EH (cell line): ENCODE measurements at regions not wholly inside any gene's neighbourhood (a gene's known extent, or its start where the extent isn't known, plus 50 kb on each side); places are given as distances from the start of the nearest gene placed in this dataset.

Experiments used
- DNase-seq: peaks from one replicate; pipeline ENCODE4 v3.0.0-alpha.2; 2015; ENCODE audit warnings: low read depth

DNA sequence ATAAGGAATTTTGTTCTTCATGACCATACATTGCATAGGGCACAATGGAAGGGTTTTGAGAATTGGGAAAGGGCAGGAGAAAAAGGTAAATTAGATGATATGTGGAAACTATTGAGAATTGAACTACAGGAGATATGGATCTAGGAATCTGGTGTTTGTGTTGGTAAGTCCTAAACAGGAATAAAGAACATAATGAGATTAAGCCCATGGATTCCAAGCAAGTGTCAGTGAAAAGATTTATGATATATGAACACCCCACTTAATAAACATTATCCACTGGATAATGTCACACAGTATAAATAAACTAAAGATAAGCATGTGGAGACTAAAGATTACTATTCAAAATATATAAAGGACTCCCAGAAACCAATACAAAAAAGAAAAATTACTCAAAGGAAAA lies 98.2 kb downstream of the TNFSF18 start:
- DNase-seq = no peak

DNA sequence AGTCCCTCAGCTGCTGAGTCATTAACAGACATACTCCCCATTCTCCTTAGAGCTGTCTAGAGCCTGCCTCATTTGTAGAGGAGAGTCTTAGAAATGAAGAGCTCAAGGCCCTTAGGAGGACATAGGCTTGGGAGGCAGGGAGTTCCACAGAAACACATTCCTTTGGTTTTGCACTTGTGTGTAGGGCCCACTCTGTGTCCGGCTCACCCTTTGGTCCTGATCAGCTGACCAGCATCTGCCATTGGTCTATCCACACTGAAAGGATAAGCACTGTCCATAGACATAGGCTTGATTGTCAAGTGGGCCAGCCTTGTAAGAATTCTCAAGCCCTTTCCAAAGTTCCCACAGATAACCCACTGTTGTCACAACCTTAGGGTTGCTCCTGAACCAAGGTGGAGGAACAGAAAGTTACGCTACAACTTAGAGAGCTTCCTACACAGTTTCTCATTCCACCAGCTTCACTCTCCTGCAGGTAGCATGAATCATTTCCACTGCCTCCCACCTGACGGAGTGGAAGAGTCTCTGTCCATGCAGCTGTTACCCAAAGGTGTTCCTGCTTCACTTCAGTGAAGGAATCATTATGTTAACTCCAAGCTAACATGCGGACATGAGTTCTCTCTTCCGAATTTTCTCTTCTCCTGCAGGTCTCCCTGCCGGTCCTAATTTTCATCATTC lies 96.1 kb downstream of the TNFSF18 start:
- DNase-seq = no peak

DNA sequence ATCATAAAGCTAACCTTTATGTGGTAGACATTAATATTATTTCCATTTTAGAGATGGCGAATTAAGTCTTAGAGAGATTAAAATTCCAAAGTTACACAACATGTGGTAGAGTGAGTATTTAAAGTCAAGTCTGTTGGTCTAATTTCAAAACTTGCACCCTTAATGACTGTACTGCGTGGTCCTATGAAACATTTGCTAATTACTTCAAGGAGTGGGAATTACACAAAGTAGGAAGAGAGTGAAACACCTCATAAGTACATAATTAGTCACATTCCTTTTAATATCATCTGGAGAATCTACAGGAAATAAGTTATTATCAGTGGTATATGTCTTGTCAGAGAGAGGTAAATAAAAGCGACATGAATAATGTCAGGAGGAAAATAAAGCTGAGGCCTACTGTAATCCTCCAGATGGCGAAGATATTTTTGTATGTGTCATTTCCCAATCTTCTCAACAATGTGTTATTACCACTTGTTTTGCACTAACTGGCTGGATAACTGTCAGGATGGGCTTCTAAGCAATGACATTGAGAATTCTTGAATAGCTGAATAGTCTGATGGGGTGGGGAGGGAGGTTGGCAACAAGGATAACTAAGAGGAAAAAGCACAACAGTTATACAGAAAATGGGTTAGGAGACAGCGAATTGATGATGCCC lies 95.5 kb downstream of the TNFSF18 start:
- peak; percentile 98 for DNase-seq

DNA sequence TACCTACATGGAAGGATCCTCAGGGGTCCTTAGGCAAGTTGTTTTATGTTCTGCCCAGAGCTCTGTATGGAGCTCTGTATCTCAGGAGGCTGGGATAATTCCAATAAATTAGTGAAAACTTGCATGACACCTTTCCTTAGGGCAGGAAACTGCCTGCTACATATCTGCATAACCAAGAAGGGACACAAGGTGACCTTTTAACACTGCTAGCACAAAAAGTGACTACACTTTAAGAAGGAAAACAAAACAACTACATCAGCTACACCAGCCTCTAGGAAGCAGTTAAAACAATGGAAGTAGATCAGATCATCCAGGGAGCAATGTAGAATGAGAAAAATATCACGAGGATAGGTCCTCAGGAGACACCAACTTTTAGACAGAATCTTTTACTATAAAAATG lies 93.9 kb downstream of the TNFSF18 start:
- DNase-seq = no peak

DNA sequence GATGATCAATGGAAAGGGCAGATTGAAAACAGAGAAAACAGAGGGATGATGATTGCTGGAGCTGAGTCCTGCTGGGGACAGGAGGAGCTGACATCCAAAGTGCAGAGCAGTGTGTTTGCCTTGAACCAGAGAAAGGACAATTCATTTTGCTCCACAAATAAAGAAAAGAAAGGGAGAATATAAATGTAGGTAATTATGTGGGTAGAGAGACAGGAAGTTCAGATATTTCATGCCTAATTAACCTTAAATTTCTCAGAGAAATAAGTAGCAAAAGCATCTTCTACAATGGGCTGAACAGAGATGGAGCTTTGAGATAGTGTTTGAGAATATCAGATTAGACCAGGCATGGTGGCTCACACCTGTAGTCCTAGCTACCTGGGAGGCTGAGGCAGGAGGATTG lies 93.2 kb downstream of the TNFSF18 start:
- no peak for DNase-seq

DNA sequence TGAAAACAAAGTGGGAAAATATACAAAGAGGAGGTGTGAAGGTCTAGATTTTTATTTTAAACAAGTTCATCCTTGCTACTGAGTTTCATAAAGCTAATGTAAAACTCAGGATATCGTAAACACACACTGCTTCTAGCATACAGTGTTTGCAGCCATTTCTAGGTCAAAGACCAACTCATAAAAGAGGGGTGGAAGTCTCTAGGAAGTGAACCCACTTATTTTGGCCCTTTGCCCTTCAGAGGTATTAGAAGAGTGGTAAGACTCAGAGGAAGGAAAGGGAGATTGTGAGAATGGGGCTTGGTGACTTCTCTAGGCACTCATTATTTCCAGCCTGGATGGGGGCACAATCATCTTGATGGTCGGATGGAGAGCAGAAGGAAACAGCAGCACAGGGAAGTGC lies 91.2 kb downstream of the TNFSF18 start:
- DNase-seq = no peak

DNA sequence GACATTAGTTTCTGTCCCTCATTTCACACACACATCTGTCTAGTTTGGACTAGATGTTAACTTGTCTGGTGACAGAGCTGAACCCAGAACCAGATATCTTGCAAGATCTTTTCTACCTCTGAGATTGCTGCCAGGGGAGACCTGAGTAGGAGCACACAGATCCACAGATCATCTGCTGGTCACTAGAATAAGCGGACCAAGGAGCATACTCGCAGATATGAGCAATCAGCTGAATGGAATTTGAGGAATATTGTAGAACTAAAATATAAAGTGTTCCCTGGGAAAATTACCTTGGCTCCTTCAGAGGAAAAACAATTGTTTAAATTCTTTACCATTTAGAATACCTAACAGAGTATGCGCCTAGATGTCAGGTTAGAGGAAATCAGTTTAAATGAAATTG lies 90.7 kb downstream of the TNFSF18 start:
- peak; percentile 91 for DNase-seq

DNA sequence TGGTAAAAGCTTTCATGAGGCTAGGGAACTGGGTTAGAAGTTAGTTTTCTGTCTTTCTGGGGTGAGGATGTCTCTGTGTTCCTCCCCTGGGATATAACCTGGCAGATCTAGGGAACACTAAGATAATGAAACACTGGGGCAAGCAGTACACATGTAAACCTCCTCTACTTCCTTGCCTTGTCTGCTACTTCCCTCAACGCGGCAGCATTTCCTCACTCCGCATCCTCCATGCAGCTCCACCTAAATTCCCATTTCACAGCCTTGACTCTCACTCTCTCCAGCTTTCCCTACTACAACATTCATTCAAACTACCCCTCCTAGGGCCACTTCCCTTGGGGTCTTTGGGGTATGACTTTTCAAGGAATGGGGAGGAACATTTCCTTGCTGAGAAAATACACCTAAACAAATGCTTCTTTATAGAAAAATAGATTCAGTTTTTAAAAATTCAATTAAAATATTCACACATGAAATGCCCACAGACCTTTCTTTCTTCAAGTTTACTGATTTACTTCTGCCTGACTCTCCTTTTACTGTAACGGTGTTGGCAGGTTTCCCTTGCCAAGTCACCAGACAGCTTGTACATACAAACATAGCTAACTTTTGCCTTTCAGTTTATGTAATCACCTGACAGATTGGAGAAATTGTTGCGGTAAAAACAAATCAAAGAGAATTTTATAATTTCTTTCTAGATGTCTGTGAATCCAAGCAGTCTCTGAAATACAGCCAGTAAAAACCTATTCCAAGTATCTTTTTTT lies 90.1 kb downstream of the TNFSF18 start:
- peak; percentile 59 for DNase-seq

DNA sequence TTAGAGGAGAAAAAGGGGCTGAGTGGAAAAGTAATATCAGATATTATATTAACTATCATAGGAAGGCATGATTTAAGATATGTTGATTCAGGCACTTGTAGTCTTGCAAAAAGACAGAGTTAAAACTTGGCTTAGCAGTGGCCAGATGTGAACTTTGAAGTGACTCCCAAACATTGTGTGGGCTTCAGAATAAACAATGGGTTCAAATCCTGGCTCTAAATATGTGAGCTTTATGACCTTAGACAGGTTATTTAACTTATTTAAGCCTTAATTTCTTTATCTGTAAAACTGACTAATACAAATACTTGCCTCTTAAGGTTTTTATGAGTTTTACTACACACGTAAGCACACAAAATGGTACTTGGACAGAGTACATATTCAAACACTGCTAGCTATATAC lies 85.9 kb downstream of the TNFSF18 start:
- no peak for DNase-seq

DNA sequence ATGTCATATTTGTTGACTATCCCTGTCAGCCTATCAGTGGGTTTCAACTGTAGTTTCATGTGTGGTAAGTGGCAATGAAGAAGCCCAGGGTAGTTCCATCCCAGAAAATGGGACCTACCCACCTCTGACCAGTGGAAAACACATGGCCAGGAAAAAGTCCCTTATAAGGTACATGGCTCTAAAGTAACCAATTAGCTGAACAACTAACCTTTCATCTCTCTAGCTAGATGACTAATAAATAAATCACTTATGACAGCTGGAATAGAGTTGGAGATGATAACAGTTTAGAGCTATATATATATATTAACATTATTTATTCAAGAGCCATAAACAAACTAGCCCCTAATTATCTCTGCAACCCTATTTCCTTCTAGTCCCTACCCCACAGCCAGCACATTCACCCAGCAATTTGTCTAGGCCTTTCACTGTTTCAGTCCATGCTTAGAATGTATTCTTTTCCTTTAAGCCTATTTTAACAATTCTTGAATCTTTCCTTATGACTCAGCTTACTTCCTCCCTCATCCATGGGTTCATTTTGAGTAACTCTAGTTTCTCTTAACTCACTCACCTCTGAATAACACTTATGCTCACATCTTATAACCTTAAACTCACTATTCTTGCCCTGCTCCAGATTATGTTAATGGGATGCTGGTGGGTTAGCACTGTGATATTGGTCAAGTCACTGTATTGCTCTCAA lies 83.7 kb downstream of the TNFSF18 start:
- peak; percentile 70 for DNase-seq

DNA sequence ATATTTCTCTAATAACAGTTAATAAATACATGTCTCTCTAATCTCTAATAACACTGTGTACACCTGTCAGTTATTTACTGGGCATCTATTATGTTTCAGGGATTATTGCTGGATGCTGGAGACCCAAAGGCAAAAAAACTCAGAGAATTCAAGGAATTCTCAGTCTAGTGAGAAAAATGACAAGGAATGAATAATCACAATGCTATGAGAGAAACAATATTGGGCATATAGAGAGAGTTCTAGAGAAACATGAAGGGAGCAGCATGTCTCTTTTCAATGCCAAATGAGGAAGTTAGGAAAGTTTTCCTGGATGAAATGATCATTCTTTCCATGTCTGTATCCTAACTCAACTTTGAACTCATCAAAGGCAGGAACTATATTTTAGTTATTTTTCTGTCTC lies 82.8 kb downstream of the TNFSF18 start:
- peak; percentile 80 for DNase-seq

DNA sequence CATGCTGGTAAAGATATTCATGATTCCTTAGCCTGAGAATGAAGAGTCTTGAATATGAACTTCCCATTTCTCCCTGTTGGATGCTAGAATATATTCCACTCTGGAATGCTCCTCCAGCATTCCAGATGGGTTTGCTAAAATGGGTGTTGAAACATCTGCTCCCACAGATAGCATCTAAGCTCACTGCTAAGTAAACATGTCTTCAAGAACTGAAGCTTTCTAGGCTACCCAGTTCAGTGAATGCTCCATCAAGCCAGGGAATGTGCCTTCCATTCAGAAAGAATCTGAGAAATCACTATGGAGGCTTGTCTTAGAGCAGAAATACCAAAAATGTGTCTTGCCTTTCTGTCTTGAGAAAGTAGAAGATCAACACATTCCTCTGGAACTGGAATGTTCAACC lies 81.1 kb downstream of the TNFSF18 start:
- peak; percentile 99 for DNase-seq

DNA sequence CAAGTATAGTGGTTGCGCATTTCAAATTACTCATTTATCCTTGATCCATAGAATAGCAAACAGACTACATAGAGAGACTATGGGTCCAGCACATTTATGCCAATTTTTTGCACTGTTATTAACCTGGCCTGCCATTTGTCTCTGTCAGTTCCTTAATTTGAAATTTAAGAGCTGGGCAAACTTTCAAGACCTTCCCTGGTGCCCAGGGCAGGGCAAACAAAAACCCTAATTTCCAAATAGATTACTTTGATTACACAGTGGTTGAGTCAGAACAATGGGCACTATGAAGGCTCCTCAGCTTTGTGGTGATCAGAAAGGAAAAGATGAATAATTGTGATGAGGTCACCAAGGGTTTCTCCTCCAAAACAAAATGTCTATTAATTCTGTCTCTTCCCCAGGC lies 80.6 kb downstream of the TNFSF18 start:
- DNase-seq = peak; percentile 74

DNA sequence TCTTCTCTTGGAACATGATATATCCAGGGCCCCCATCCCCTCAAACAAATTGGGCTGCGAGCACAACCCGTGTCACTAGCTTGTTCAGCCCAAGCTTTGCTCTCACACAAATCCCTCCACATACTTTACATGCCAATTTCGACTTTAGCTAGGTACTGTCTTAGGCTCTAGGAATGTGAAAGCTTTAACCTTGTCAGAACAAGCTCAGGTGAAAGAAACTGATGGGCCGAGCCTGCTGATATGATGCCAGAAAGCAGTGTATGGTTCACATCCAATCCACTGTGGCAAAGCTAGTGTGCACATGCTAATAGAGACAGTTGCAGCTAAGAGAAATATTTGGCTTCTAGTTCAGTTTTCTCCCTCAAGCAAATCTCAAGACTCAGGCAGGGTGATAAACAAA lies 79.5 kb downstream of the TNFSF18 start:
- peak; percentile 53 for DNase-seq

DNA sequence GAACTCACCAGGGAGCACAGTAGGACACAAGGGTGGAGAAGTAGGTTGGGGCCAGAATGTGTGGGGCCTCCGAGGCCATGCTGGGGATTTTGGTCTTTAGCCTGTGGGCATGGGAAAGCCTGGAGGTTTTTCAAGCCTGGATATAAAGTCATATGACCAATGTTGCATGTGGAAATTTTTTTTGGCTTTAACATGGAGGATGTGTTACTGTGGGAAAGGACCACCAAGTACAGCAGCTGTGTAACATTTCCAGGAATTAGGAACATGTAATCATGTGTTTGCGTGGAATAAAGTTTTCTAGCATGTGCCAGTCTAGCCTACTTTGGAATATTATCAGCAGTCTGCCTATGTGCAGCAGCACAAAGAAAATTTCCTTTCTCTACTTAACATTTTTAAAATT lies 78.5 kb downstream of the TNFSF18 start:
- no peak for DNase-seq

DNA sequence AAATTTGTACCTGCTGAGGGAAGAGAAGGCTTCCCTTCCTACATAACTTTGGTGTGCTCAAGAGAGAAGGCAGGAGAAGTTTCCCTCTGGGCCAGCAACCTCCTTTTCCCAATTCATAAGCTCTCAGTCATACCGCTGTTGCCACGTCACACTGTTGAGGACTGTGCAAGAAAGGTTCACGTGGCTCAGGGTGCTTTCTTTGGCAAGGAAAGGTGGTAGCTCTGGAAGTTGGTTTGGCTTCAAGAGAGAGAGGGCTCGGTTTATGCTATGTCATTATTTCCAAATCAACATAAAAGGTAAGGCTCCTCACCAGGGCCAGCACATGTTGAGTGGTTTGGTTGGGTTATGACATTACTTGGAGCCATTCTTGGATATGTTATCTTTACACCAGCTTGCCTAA lies 77.3 kb downstream of the TNFSF18 start:
- DNase-seq = no peak

DNA sequence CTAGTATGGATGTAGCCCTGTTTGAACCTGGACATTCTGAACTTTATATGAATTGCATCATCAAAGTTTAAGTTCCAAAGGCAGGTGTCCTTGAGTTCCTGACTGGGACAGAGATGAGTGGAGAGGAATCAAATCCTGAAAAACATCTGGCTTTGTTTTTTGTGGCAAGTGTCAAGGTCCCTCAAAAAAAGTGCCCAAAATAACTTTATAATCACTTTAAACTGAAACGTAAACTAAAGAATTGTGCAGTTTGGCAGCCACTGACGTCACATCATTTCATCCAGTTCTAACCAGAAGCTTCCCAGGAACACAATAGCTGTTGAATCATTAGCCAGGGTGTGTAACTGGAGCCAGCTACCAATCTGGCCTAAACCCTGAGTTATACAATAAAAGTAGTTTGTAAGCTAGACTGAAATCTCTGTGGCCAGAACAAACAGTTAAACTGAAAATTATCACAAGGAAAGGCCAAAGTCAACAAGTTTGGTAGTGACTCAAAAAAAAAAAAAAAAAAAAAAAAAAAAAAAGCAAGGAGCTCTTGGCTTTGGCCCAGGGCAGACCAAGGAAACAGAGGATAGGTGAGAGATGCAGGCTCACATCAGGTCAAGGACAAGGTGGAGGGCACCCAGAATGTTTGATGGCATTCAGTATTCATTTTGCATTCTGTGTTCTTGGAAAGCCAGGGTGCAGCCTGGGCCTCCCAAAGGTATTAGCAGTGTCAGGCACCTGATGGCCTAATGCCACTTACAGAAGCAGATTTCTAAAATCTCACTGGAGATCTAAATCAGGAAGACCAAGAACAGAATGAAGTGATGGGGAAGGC lies 74.3 kb downstream of the TNFSF18 start:
- peak; percentile 91 for DNase-seq

DNA sequence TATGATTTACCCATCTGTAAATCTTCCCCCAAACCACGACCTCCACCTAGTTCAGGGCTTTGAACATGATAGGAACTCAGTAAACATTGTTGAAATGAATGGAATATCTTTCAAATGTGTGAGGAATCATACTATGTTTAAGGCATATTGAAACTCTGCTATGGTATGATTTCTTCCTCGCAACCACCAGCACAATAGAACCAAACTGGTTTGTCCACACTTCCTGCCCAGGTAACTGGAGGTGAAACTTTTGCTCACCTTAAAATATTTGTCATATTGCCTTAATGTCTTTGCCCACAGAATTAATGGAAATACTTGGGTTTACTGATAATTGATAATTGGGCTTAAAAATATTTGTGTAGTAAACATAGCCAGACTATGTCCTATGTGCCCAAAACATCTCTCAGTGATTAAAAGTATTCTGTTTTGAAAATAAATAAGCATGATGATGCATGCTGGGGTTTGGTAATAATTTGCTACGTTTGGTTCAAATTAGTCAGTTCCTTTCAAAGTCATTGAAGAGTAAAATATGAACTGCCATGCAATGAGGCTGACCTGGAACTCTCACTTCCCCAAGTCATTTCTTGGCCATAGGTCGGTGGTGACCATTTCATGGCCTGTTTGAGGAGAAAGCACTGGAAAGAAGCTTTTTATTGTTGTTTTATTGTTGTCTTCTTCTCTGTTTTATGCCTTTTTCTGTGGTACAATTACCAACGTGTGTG lies 73.3 kb downstream of the TNFSF18 start:
- peak; percentile 57 for DNase-seq

DNA sequence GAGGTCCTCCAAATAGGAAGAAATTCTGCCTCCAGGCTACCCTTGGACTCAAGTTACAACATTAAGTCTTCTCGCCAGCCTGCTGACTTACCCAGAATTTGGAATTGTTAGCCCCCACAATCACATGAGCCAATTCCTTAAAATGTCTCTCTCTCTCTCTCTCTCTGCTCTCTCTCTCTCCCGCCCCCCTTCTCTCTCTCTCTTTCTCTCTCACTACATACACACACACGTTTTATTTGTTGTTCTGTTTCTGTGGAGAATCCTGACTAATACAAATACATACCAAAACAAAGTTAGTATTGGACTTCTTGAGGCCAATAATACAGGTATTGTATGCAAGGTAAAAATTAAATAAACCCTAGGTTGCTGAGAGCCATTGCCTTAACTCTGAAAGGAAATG lies 72.1 kb downstream of the TNFSF18 start:
- DNase-seq = no peak

DNA sequence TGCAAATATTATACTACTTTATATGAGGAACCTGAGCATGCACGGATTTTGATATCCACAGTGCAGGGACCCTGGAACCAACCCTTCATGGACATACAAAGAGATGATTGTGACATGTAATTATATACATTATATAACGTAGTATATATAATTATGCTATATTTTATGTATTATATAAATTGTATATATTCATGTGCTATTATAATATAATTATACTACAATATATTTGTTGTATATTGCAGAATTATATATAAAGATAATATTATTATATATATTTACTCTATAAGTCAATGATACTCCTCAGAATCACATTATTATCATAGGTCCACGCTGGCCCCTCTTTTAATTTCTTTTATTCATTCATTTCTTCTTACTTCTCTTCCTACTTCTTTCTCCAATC lies 70.9 kb downstream of the TNFSF18 start:
- no peak for DNase-seq

DNA sequence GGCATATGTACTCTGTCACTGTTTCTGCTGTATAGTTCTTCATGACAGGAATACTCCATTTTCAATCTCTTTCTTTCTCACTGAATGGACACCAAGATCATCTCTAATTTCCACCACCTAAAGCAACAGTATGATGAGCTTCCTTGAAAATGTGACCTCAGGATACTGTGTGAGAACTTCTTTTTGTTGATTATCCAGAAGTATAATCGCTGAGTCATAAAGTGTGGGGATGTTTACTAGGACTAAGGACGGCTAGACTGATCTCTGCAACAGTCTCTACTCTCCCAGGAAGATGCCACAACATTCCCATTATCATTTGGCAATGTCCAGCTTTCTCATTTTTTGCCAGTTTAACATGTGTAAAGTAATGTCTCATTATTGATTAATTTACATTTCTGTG lies 70.3 kb downstream of the TNFSF18 start:
- DNase-seq = peak; percentile 91
